ENCODE measurements at regions not wholly inside any gene's neighbourhood (a gene's known extent, or its start where the extent isn't known, plus 50 kb on each side); places are given as distances from the start of the nearest gene placed in this dataset.

DNA sequence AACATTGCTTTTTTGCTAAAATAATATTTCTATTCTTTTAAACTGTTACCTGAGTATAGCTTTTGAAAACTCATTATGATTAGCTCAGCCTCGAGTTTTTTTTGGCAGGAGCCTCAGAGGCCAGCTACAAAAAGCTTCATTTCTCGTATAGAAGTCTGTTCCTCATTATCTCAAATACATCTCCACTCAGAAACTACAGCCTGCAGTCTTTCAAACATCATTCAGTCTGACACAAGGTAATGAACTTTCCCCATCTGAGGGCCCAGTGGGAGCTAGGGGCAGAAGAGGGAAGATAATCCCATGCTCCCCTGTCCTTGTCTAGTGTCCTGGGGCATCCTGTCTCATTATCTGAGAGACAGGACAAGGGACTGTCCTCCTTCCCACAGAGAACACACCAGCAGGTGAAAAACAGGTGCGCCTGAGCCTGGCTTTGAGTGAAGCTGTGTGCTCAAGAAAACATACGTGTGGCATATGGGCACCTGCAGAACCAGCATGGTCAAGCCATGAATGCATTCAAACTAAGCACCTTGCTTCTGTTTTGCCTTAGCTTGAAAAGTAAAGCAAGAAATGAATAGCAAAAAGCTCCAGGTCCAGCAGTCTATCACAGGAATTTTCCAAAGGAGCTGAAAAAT lies 247.5 kb downstream of the MREG start:
- DNase-seq, result no peak

DNA sequence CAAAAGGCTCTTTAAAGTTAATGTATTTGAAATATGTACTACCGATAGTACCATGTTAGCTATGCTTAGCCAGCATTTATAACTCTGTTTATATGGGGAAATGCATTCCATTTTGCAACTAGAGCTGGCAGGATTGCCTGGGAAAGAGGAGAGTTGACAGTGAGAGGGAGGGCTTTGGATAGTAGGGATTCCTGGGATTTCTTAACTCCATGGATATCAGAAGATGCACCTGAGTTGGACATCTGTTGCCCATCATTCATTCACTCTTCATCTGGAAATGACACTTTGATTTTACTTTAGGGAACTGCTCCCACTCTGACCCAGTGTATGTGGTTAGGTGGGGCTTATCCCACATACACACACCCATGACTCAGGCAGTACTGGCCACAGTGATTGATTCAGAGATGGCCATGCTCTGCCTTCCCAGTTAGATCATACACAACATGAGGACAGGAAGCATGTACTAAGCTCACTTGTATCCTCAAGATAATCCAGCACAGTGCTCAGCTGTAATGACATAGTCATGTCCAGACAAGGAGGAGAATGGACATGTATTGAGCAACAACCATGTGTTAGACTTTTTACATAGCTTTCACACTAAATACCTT lies 248.8 kb downstream of the MREG start:
- DNase-seq, result no peak

DNA sequence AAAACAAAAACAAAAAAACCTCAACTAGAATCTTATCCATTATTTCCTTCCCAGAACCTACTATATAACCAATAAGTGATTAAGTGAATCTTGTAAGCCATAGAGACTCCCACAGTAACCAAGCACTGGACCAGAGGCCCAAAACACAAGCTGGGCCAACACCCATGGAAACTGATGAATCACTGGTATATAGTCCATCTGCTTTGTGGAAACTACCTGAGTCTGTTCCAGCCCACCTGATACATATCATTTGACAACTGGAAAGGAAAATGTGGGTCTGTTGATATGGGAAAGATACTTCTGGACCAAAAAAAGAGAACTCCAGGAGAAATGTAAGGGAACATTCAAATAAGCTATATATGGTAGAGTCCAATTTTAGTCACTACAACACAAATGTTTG lies 252.8 kb downstream of the MREG start:
- DNase-seq, result no peak

DNA sequence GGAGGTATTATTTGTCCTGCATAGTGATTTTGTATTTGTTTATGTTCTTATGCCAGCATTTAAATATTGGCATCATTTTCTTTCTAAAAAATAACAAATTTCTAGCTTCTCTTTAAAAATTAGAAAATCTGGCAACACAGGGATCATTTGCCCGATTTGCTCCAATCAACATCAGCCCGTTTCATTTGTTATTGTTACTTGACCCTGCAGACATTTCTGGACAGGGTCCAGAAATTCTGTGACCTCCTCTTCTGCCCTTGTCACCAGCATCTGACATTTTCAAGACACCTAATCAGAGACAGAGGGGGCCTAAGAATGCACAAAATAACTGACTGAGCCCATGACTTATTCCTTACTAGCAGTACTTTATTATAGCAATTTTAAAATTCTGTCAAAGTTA lies 253.3 kb downstream of the MREG start:
- DNase-seq, result no peak

DNA sequence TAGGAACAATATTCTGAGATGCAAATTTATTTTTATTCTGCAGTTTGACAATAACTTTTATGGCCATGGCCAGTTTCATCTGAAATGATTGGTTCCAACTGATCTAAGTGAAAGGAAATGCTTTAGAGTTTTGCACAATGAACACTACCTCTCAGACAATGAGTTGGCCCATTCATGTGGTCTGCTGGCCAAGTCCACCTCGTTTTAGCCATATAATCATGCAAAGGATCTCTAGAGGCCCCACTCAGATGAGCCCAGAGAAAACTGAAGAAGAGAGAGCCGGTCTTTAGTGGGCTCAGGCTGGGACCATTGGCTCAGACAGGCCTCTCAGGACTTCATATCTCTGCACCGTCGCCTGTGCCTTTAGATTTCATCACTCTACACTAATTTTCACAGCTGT lies 254.7 kb downstream of the MREG start:
- DNase-seq, result no peak

DNA sequence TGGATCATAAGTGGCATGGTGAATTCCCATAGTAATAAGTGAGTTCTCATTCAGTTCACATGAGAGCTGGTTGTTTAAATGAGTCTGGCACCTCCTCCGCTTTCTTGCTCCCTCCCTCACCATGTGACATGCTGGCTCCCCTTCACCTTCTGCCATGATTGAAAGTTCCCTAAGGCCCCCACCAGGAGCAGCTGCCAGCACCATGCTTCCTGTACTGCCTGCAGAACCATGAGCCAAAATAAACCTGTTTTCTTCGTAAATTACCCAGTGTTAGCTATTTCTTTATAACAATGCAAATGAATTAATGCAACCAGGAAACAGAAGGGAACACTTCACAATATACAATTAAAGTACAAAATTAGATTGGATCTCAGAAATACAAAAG lies 257.0 kb downstream of the MREG start:
- DNase-seq, result no peak

DNA sequence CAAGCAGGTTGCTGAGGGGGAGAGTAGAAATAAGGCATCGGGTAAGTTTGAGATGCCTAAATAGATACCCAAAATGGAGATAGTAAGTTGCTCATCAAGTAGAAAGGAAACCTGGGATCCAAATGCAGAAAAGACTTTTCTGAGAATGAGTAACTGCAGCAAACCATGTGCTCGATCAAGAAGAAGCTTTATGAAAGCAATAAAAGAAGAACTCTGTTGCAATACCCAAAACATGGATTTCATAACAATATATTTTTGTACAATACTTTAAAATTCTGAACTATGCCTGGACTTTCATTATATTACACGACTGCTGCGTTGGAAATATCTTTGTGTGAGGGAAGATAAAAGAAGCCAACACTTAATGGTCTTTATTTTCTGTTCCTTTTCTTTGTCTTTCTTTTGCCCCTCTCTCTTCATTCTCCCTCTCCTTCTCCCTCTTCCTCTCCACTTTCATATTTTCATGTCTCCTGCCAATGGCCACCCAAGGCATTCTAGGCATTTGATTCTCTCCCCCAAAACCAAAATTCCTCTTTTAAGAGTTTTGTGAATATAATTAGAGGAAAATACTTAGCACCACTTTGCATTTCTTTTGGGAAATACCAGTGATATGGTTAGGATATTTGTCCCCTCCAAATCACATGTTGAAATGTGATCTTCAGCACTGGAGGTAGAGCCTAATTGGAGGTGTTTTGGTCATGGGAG lies 257.6 kb downstream of the MREG start:
- DNase-seq, result no peak

DNA sequence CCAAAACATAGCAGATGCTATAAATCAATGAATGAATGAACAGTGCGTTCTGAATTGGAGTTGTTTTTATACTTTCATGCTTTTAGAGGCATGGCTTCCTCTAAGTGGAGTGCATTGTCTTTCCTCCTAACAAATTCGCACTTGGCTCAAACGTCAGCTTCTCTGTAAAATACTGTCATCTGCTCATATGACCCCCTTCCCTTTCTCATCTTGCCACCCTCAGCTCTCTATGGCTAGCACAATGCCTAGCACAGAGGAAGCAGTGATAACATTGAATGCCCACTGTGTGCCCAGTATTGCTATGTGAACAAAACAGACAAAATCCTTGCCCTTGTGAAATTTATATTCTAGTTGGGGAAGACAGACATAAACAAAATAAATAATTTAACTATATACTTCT lies 258.8 kb downstream of the MREG start:
- DNase-seq, result no peak

DNA sequence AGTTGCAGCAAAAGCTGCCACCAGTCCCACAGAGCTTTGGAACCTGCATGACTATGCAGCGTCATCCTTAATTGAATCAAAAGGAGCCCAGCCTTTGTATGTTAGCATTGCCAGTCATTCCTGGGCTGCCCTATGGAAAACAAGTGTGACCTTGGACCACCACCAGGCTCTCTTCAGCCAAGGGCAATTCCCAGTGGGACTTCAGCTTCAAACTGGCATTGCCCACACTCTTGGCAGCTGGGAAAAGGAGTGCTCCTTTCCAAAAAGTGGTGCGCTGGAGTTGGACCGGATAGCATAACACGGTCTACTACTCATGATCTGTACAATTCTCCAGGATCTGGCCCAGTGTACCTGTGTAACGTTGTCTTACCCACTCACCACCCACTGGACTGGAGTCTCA lies 259.5 kb downstream of the MREG start:
- no peak for DNase-seq

DNA sequence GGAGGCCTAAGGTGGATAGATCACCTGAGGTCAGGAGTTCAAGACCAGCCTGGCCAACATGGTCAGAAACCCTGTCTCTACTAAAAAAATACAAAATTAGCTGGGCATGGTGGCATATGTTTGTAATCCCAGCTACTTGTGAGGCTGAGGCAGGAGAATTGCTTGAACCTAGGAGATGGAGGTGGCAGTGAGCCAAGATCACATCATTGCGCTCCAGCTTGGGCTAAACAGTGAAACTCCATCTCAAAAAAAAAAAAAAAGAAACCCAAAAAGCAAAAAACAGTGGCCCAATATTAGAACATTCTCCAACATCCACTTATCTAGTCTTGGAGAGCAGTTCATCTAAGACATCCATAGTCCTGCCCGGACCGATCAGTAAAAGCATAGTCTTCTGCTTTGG lies 260.4 kb downstream of the MREG start:
- no peak for DNase-seq

DNA sequence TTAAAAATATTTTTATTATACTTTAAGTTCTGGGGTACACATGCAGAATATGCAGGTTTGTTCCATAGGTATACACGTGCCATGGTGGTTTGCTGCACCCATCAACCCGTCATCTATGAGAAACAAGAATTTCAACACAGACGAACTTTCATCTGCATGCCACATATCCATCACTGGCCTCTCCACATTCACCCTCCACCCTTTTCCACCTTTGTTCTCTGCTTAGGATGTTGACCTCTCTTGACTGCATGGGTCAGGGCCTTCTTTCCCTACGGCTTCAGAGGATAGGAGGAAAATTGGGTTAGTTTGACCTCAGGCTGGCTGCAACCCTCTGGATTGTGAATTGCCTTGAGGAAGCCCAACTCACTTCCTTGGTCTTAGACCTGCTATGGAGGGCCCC lies 260.9 kb downstream of the MREG start:
- DNase-seq, result no peak

DNA sequence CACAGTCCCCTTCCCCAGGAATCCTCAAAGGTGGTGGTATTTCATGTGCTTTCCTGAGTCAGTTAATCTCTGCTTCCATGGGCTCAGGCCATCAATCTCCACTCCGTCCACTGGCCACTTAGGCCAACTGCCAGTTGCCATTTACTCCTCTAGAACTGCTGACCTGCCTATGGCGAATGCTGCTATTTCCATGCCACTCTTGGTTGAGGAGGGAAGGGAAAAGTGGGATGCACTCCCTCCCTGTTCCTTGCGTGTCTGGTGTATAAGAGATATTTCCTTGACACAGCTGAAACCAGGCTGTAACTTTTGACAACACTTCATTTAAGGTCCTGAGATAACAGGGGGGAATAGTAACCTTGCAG lies 261.5 kb downstream of the MREG start:
- no peak for DNase-seq

DNA sequence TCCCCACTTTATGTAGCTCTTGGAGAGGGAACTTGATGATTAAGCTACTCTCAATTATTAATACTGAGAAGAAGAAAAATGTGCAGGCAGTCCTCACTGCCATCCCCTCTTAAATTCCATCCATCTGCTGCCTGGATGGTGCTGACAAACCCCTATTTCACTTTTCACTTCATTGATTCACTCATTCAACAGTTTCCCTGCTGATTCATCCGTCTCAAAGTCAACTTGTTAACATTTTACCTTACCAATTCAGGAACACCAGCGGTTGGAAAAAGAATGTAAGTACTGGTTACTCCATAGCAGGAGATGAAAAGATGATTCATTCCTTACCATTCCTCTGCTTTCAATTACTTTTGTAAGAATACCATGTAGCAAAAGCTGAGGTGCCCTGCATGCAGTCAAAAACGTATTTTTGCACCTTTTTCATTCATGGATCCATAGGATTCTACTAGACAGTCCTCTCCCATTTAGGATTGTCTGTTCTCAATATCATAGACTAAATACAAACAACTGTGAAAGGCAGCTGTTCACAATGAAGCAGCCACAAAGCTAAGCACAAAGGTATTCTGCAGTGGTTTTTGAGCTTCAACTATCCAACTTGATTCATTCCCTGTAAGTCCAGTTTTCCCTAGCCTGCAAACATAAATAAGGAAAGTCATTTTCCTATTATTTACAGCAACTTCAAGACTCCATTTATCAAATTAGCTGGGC lies 262.0 kb downstream of the MREG start:
- DNase-seq, result no peak

DNA sequence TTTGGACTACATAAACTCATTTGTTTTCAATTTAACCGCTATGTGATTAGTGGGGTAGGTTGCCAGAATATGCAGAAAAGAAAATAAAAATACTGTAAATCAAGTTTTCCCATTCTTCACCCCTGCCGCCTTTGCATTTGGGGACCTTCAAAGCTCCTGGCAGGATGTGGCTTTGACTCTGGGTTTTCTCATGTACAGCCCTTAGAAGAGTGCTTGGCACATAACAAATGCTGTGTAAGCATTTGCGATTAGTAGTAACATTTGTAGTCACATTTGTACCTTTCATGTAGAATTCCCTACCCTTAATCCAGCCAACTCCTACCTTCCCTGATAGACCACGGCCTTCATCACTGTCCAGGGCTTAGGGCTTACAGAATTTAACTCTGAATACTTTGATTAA lies 262.6 kb downstream of the MREG start:
- peak in 1 of 5 experiments; percentile 60 for DNase-seq

DNA sequence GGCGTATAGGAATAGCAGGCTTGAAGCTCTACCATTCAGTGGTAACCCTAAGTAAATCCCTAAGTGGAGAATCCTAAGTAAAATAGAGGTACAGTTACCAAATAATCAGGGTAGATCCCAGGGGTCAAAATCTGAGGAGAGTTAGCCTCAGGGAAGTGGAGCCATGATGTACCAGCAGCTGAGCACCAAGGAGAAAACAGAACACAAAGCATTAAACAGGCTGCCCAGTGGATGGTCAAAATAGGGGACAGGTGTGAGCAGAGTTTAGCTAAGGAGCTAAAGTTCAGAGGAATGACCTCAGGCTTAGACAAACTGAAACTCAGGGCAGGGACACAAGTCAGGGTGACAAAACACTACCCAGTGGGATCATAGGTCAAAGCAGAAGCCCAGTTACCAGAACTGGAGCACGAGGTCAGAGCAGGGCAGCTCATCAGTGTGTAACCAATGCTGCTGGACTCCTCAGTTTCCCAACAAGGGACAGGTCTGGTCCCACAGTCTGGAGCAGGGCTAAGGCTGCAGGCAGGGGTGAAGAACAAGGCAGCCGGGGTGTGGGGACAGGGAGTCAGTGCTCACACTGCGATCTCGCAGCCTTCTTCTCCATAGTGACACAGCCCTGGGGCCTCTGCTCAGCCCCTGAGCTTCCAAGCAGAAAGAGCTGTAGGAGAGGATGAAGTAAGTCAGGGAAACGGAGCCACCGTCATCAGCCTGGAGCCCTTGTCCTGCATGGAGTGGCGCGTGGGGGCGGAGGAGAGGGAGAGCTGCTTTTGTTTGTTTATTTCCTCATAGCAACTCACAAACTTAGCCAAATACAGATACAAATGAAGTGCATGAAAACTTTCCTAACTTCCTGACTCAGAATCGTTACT lies 264.0 kb downstream of the MREG start:
- no peak for DNase-seq

DNA sequence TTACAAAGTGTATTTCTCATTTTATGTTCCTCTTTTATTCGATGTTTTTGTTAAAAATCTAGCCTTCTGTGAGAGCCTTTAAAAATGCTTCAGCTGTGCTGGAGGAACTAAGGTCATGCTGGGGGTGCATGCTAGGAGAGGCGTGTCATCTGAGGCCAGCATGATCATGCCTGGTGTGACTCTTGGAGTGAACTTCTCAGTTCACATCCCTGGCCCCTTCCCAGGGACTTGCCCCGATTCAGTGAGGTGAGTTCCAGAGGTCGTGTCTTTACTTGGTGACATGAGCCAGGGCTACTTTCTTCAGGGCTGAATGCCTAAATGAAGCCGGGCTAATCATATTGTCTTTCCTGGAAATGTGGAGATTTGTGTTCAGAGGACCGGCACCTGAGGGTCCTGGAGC lies 264.9 kb downstream of the MREG start:
- no peak for DNase-seq

DNA sequence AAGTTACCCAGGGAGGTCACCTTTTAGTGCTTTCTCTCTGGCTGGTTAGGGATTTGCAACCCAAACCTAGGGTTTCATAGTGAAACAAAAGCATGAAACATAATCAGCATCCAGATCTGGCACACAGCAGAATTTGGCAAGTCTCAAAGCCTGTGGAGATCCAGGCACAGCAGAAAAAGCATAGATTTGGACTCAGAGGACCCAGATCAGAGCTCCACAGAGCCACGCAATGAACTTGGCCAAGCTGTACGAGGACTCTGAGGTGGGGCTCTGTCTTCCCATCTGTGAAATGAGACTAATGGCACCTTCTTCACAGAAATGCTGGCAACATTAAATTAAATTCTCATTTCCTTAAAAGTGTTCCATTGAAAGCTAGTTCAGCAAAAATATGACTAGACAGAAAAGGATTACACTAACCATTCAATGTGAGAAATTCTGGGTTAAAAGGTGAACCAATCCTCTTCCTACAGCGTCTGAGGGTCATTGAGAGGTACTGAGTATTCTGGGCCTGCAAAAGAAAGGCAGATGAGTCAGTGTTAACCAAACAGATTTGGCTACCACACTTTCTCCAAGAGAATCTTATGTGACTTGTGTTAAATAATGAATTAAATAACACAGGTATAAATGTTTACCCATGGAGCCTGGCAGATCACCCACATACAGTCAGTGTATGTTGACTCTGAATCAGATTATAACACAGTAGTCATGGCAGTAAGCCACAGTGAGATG lies 266.3 kb downstream of the MREG start:
- DNase-seq, result peak in 1 of 5 experiments; percentile 36

DNA sequence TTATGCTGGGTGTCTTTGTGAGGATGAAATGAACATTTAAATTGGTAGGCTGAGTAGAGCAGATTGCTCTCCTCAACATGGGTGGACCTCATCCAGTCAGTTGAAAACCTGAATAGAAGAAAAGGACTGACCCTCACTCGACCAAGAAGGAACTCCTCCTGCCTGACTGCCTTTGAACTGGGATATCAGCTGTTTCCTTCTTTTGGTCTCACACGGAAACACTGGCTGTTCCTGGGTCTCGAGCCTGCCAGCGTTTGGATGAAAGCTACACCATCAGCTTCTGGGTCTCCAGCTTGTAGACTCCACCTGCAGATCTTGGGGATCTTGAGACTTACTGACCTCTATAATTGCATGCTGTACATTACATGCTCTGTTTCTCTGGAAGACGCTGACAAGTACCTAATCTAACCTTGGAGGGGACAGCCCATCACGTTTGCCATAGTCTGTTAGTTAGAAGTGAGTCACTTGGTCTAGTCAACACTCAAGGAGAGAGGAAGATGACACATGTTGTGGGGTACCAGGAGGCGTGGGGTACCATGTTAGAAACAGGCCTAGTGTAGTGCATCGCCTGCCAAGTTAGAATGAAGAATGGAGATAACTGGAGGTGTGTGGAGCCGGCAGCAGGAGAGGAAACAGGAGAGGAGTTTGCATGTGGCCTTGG lies 267.0 kb downstream of the MREG start:
- peak in 1 of 5 experiments; percentile 52 for DNase-seq

DNA sequence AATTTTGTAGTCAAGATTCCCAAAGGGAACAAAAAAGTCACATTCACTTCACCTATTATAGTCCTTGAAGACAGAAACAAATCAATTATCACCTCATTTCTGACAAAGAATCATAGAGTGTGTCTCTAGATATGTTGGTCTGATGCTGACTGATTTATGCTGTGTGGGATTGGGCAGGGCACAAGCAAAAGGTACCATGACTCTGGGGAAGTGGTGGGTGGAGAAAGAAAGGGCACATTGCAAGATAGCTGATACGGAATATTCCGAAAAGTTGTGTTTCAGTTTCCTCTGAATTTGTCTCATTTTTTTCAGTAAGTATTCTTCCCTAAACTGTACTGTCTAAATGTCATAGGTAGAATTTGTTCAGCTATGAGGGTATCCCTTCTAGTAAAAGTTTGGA lies 268.0 kb downstream of the MREG start:
- peak in 1 of 5 experiments; percentile 48 for DNase-seq

DNA sequence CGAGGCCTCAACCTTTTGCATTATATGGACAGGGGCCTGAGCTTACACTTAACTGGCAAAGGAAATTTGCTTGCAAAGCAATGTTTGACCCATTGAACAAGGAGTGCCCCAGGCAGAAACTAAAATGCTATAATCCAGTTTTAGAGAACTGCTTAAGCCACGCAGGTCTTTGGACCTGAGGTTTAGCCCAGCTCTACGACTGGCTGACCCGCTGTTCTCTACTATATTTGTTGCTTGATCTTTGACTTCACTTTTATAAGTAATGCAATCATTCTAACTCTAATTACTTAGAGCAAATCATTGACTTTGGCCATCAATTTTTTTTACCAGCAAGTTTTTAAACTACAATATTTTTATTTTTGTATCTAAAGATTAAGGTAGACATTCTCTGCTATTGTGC lies 268.8 kb downstream of the MREG start:
- DNase-seq, result no peak

DNA sequence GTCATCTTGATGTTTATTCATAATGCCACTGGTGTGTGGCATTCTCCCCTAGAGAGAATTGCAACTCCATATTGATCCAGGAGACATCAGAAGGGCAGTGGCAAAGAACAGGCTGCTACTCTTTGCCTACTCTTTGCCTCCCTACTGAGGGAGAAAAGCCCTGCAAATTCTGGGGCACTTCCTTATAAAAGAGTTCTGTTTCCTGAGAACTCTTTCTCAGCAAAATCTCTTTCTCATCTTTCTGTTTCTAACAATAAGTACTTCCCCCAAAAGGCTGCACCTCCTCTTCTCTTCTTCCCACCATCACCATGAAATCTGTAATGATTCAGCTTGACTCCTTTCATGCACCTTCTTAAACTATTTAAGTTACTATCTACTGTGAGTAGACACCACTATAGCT lies 270.3 kb downstream of the MREG start:
- DNase-seq, result no peak

DNA sequence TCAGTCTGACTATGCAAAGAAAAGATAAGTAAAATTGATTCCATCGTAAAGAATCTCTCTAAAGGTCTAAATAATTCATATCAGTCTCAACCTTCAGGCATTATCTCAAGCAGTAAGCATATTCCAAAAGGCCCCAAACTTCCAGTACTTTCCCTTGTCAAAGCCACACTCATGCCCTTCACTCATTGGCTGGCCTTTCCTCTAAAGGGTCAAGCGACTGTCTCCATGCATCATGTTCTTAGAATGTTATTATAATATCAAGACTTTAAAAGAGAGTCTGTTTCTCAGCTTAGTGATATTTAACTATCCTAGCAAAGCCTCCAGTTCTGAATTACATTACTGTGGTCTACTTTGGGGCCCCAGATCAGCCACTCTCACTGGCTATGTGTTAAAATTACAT lies 271.3 kb downstream of the MREG start:
- DNase-seq, result no peak

Measured in T-helper 2 cell (primary cell).